ENCODE measurements at regions not wholly inside any gene's neighbourhood (a gene's known extent, or its start where the extent isn't known, plus 50 kb on each side); places are given as distances from the start of the nearest gene placed in this dataset.
"Not testable (repeated sequence)": the region's sequence is repeated elsewhere in the genome, so short reads cannot be mapped to it uniquely, and the experiment has no call there.

- no peak overlapping the region for H3K27ac ChIP-seq
- DNase-seq (ENCODE audit: low spot score), result no peak
- ChIA-PET CTCF (no interaction called here), POLR2A (ENCODE audit: low non-redundant PET) (no interaction called here)
- TF ChIP-seq, protein P1, sequence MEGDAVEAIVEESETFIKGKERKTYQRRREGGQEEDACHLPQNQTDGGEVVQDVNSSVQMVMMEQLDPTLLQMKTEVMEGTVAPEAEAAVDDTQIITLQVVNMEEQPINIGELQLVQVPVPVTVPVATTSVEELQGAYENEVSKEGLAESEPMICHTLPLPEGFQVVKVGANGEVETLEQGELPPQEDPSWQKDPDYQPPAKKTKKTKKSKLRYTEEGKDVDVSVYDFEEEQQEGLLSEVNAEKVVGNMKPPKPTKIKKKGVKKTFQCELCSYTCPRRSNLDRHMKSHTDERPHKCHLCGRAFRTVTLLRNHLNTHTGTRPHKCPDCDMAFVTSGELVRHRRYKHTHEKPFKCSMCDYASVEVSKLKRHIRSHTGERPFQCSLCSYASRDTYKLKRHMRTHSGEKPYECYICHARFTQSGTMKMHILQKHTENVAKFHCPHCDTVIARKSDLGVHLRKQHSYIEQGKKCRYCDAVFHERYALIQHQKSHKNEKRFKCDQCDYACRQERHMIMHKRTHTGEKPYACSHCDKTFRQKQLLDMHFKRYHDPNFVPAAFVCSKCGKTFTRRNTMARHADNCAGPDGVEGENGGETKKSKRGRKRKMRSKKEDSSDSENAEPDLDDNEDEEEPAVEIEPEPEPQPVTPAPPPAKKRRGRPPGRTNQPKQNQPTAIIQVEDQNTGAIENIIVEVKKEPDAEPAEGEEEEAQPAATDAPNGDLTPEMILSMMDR (conservative IDR thresholded peaks at IDR 0.05; ENCODE audit: low read depth), result no peak
Observed at GRCh38 chr20:22848364-22848763, 186.7 kb upstream of the SSTR4 start.

GRCh38 chr20:22851679-22852346 is 183.3 kb upstream of the SSTR4 start:
- DNase-seq (ENCODE audit: low spot score); H3K27ac ChIP-seq; POLR2A ChIA-PET (ENCODE audit: low non-redundant PET): not testable (repeated sequence)
- TF ChIP-seq, protein P1 (conservative IDR thresholded peaks at IDR 0.05; ENCODE audit: low read depth), result peak; percentile 66
- CTCF ChIA-PET, result interaction anchor here (0.5 to 1.2 kb wide), 7 partner anchors 9 to 589 kb away, joined by 3 to 5 read pairs (median 3); no protein-coding TSS in a partner anchor

GRCh38 chr20:22861231-22861980 is 173.7 kb upstream of the SSTR4 start:
- H3K27ac ChIP-seq, result peak overlapping the region; percentile 40; the same call in 1 of the 2 replicates
- no peak for DNase-seq (ENCODE audit: low spot score)
- CTCF ChIA-PET, result interaction anchor here (0.9 kb wide), 1 partner anchor 10 kb away, joined by 3 read pairs; no protein-coding TSS in a partner anchor
- POLR2A ChIA-PET (ENCODE audit: low non-redundant PET), result no interaction called here
- TF ChIP-seq, protein P1 (conservative IDR thresholded peaks at IDR 0.05; ENCODE audit: low read depth), result no peak

GRCh38 chr20:22861990-22862389 is 173.1 kb upstream of the SSTR4 start:
- ChIA-PET CTCF (no interaction called here), POLR2A (ENCODE audit: low non-redundant PET) (no interaction called here)
- peak; percentile 62 for DNase-seq (ENCODE audit: low spot score)
- TF ChIP-seq, protein P1 (conservative IDR thresholded peaks at IDR 0.05; ENCODE audit: low read depth), result no peak
- H3K27ac ChIP-seq, result peak overlapping the region; percentile 40; the same call in 1 of the 2 replicates

DNA sequence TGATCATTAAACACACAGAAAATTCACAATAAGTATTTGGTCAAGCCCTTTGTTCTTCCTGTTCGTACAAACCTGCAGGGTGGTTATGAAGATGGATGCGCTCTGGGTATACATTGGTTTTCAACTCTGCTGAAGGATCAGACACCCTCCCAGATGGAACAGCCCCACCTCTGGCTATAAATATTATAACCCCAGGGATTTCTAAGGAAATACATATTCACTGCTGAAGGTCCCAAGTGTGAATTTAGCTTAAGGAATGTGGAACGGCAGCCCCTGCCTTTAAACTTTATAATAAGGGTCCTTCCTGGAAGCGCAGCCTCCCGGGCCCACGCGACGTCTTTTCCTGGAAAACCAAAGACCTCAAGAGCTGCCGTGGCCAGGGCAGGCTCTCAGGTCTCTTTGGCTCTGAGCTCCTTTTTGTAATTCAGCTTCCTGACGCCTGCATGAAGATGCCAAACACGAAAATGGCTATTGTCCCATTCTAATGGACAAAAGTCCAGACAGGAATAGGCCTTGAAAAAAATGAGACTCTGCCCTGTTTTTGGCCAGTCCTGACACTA is 172.4 kb upstream of the SSTR4 start:
- ChIA-PET POLR2A (ENCODE audit: low non-redundant PET) (no interaction called here), CTCF (interaction anchor here (0.6 to 0.9 kb wide), 3 partner anchors 11 to 183 kb away, joined by 3 to 5 read pairs (median 4); no protein-coding TSS in a partner anchor)
- TF ChIP-seq, protein P1 (conservative IDR thresholded peaks at IDR 0.05; ENCODE audit: low read depth), result no peak
- peak; percentile 27 for DNase-seq (ENCODE audit: low spot score)
- no peak overlapping the region for H3K27ac ChIP-seq

GRCh38 chr20:22863826-22864225 is 171.3 kb upstream of the SSTR4 start:
- ChIA-PET CTCF (interaction anchor here (0.9 kb wide), 1 partner anchor 128 kb away, joined by 4 read pairs; no protein-coding TSS in a partner anchor), POLR2A (ENCODE audit: low non-redundant PET) (interaction anchor here (0.6 kb wide), 1 partner anchor 1369 kb away, joined by 3 read pairs; no protein-coding TSS in a partner anchor)
- no peak overlapping the region for H3K27ac ChIP-seq
- DNase-seq (ENCODE audit: low spot score), result no peak
- TF ChIP-seq, protein P1 (conservative IDR thresholded peaks at IDR 0.05; ENCODE audit: low read depth), result no peak
